ENCODE measurements at regions not wholly inside any gene's neighbourhood (a gene's known extent, or its start where the extent isn't known, plus 50 kb on each side); places are given as distances from the start of the nearest gene placed in this dataset.

GRCh38 chr7:52475001-52475582, 560.3 kb upstream of the POM121L12 start:
- DNase-seq (ENCODE audit: low read depth) = no peak

- DNase-seq (ENCODE audit: low read depth) = no peak
These were observed 561.7 kb upstream of the POM121L12 start for GRCh38 chr7:52473756-52474155.

- no peak for DNase-seq (ENCODE audit: low read depth)
These were observed 563.3 kb upstream of the POM121L12 start for GRCh38 chr7:52472006-52472620.

GRCh38 chr7:52465216-52465615, 570.2 kb upstream of the POM121L12 start:
- no peak for DNase-seq (ENCODE audit: low read depth)

GRCh38 chr7:52463341-52463740, 572.1 kb upstream of the POM121L12 start:
- DNase-seq (ENCODE audit: low read depth) = no peak

GRCh38 chr7:52462474-52462873, 573.0 kb upstream of the POM121L12 start:
- DNase-seq (ENCODE audit: low read depth) = no peak

GRCh38 chr7:52455571-52455970, 579.9 kb upstream of the POM121L12 start:
- DNase-seq (ENCODE audit: low read depth) = no peak

GRCh38 chr7:52450816-52451215, 584.6 kb upstream of the POM121L12 start:
- no peak for DNase-seq (ENCODE audit: low read depth)

GRCh38 chr7:52447581-52448180, 587.8 kb upstream of the POM121L12 start:
- DNase-seq (ENCODE audit: low read depth) = no peak

GRCh38 chr7:52436278-52436677, 599.2 kb upstream of the POM121L12 start:
- DNase-seq (ENCODE audit: low read depth) = no peak

- no peak for DNase-seq (ENCODE audit: low read depth)
These were observed 604.2 kb upstream of the POM121L12 start for GRCh38 chr7:52431082-52431815.

- no peak for DNase-seq (ENCODE audit: low read depth)
These were observed 612.2 kb upstream of the POM121L12 start for GRCh38 chr7:52423251-52423650.

GRCh38 chr7:52413051-52413450, 622.4 kb upstream of the POM121L12 start:
- DNase-seq (ENCODE audit: low read depth) = no peak

- no peak for DNase-seq (ENCODE audit: low read depth)
These were observed 625.4 kb upstream of the POM121L12 start for GRCh38 chr7:52410032-52410431.

- DNase-seq (ENCODE audit: low read depth) = no peak
These were observed 628.6 kb upstream of the POM121L12 start for GRCh38 chr7:52406808-52407207.

GRCh38 chr7:52382731-52383130, 652.7 kb upstream of the POM121L12 start:
- DNase-seq (ENCODE audit: low read depth) = no peak

- no peak for DNase-seq (ENCODE audit: low read depth)
These were observed 665.5 kb upstream of the POM121L12 start for GRCh38 chr7:52369922-52370321.

- DNase-seq (ENCODE audit: low read depth) = no peak
These were observed 670.1 kb upstream of the POM121L12 start for GRCh38 chr7:52365349-52365748.

GRCh38 chr7:52362521-52362920, 672.9 kb upstream of the POM121L12 start:
- no peak for DNase-seq (ENCODE audit: low read depth)

- no peak for DNase-seq (ENCODE audit: low read depth)
These were observed 674.9 kb upstream of the POM121L12 start for GRCh38 chr7:52360541-52360940.

- no peak for DNase-seq (ENCODE audit: low read depth)
These were observed 680.4 kb upstream of the POM121L12 start for GRCh38 chr7:52355053-52355452.

GRCh38 chr7:52352013-52352981, 683.1 kb upstream of the POM121L12 start:
- DNase-seq (ENCODE audit: low read depth) = no peak
